ENCODE measurements at regions not wholly inside any gene's neighbourhood (a gene's known extent, or its start where the extent isn't known, plus 50 kb on each side); places are given as distances from the start of the nearest gene placed in this dataset.

GRCh38 chr17:33481652-33482051, 188.6 kb upstream of the ASIC2 start:
- no peak for DNase-seq

GRCh38 chr17:33482636-33483035, 189.5 kb upstream of the ASIC2 start:
- DNase-seq: no peak

GRCh38 chr17:33484559-33484958, 191.5 kb upstream of the ASIC2 start:
- no peak for DNase-seq

- DNase-seq: no peak
Measured at GRCh38 chr17:33486135-33486885, 193.2 kb upstream of the ASIC2 start.

GRCh38 chr17:33487187-33487879, 194.2 kb upstream of the ASIC2 start:
- no peak for DNase-seq

- no peak for DNase-seq
Measured at GRCh38 chr17:33491871-33492481, 198.9 kb upstream of the ASIC2 start.

GRCh38 chr17:33492731-33493265, 199.7 kb upstream of the ASIC2 start:
- DNase-seq: no peak

GRCh38 chr17:33493566-33493965, 200.5 kb upstream of the ASIC2 start:
- DNase-seq: no peak

- DNase-seq: no peak
Measured at GRCh38 chr17:33494151-33494550, 201.1 kb upstream of the ASIC2 start.

- DNase-seq: no peak
Measured at GRCh38 chr17:33497623-33498022, 204.5 kb upstream of the ASIC2 start.

- no peak for DNase-seq
Measured at GRCh38 chr17:33498069-33498468, 205.0 kb upstream of the ASIC2 start.

- DNase-seq: no peak
Measured at GRCh38 chr17:33499040-33499439, 205.9 kb upstream of the ASIC2 start.

- DNase-seq: no peak
Measured at GRCh38 chr17:33500151-33500550, 207.1 kb upstream of the ASIC2 start.

GRCh38 chr17:33501185-33501584, 208.1 kb upstream of the ASIC2 start:
- no peak for DNase-seq

- DNase-seq: no peak
Measured at GRCh38 chr17:33504571-33504970, 211.5 kb upstream of the ASIC2 start.

GRCh38 chr17:33506889-33507650, 214.0 kb upstream of the ASIC2 start:
- no peak for DNase-seq

GRCh38 chr17:33508215-33508614, 215.1 kb upstream of the ASIC2 start:
- DNase-seq: no peak

GRCh38 chr17:33509331-33509730, 216.2 kb upstream of the ASIC2 start:
- DNase-seq: no peak

- no peak for DNase-seq
Measured at GRCh38 chr17:33511670-33512069, 218.6 kb upstream of the ASIC2 start.

- no peak for DNase-seq
Measured at GRCh38 chr17:33512113-33512512, 219.0 kb upstream of the ASIC2 start.

- no peak for DNase-seq
Measured at GRCh38 chr17:33513769-33514168, 220.7 kb upstream of the ASIC2 start.

GRCh38 chr17:33514369-33514768, 221.3 kb upstream of the ASIC2 start:
- no peak for DNase-seq

GRCh38 chr17:33515974-33516373, 222.9 kb upstream of the ASIC2 start:
- DNase-seq: no peak

Measured in T1000 (cell line).